ENCODE measurements at regions not wholly inside any gene's neighbourhood (a gene's known extent, or its start where the extent isn't known, plus 50 kb on each side); places are given as distances from the start of the nearest gene placed in this dataset.
"Not testable (repeated sequence)": the region's sequence is repeated elsewhere in the genome, so short reads cannot be mapped to it uniquely, and the experiment has no call there.

DNA sequence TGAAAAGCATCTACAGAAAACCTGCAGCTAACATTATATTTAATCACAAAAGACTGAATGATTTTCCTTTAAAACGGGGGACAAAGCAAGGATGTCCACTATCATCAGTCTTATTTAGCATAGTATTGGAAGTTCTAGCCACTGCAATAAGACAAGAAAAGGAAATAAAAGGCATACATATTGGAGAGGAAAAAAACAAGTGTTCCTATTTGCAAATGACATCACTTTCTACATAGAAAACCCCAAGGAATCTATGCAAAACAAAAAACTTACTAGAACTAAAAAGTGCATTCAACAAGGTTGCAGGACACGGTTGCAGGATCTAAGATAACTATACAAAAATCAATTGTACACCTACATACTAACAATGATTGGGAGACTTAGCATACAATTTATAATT is 101.6 kb upstream of the MEF2A start:
- TF ChIP-seq CTCF (IDR thresholded peaks at IDR 0.05; ENCODE audit: extremely low read depth, missing control alignments): no peak
- DNase-seq (ENCODE audit: low spot score): no peak

DNA sequence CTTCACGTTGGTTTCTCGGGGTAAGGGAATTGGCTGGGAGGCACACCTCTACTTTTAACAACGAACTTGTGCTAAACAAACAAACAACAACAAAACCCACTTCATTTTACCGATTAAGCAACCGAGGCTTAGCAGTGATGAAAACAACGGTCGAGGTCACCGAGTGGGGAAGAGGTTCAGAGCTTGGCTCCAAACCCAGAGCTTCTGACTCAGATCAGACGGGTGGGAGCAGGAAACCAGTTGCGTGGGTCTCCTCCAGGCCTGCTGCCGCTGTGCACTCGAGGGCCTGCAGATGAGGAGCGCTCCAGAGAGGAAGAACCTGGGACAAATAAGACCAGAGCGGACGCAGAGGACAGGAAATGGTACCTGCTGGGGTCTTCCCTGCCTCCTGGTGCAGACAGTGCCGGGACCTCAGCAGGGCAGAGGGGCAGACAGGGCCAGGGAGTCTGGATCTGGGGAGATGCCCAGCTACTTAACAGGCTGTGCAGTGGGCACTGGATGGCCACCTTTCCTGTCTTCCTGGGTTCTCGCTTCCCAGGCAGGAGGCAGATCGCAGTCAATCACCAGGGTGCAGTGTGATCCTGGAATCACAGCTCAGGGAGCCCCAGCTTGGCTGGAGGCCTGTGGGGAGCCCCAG is 99.0 kb upstream of the MEF2A start:
- TF ChIP-seq CTCF (IDR thresholded peaks at IDR 0.05; ENCODE audit: extremely low read depth, missing control alignments): no peak
- no peak for DNase-seq (ENCODE audit: low spot score)

DNA sequence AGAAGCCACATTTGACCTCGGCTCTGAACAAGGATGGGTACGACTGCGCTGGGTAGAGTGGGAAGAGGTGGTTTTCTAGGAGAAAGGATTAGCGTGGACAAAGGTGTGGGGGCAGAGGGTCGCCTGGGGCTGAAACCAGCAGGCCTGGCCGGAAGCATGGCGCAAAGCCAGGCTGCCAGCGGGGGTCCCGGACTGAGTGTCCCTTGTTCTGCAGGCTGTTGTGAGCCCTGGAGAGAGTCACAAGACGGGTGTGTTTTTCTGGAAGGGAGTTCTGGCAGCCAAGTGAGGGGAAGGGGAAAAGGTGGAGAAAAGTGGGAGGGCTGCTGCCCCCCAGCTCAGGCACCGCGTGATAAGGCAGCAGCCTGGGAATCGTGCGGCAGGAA is 98.5 kb upstream of the MEF2A start:
- DNase-seq (ENCODE audit: low spot score): no peak
- no peak for TF ChIP-seq CTCF (IDR thresholded peaks at IDR 0.05; ENCODE audit: extremely low read depth, missing control alignments)

- no peak for TF ChIP-seq CTCF (IDR thresholded peaks at IDR 0.05; ENCODE audit: extremely low read depth, missing control alignments)
Observed at GRCh38 chr15:99467853-99468464, 97.8 kb upstream of the MEF2A start.

GRCh38 chr15:99470204-99470603 is 95.6 kb upstream of the MEF2A start:
- DNase-seq (ENCODE audit: low spot score): not testable (repeated sequence)

More at GRCh38 chr15:99467853-99468464, 97.8 kb upstream of the MEF2A start:
- no peak for DNase-seq (ENCODE audit: low spot score)

DNA sequence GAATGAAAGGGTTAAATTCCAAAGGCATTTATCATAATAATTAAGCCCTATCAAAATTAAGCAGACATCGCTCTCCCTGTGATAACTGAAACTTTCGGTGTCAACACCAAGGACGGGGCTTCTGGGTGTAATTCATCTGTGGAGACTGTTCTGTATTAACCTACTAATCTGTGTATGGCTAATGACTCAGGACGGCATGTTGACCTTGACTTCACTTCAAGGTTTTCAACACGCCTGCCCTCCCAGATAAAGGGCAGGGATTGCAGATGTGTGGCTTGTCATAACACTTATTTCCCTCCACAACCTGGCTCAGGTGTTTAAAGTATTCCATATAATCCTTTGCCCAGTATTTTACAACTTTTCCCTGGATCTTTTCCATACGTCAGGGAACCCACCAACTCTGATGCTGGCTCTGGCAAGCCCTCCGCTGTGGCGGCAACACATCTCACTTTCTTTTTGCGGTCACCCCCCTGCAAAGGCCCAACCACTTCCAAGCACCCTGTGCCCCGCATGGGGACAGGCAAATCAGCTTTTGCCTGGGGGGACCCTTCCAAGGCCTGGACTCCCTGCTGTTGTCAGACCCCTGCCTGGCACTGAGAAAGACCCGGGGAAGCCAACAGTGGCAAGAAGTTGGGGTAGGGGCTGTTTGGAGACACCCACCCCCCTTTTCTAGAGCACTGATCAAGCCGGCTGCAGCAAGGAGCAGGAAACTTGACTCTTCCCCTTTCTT is 93.2 kb upstream of the MEF2A start:
- TF ChIP-seq CTCF (IDR thresholded peaks at IDR 0.05; ENCODE audit: extremely low read depth, missing control alignments): no peak
- no peak for DNase-seq (ENCODE audit: low spot score)

GRCh38 chr15:99473981-99474906 is 91.5 kb upstream of the MEF2A start:
- no peak for DNase-seq (ENCODE audit: low spot score)

More at GRCh38 chr15:99473981-99474906, 91.5 kb upstream of the MEF2A start:
- TF ChIP-seq CTCF (IDR thresholded peaks at IDR 0.05; ENCODE audit: extremely low read depth, missing control alignments): no peak
